HG02840 (cell line): ENCODE measurements at regions not wholly inside any gene's neighbourhood (a gene's known extent, or its start where the extent isn't known, plus 50 kb on each side); places are given as distances from the start of the nearest gene placed in this dataset.

ENCODE experiments used
- ATAC-seq: cut with Tn5 transposase; IDR thresholded peaks from one replicate; pipeline ENCODE4 v1.9.1; 2021; ENCODE audit warnings: mild to moderate bottlenecking, moderate library complexity, moderate number of reproducible peaks; ENCODE audit not compliant: unreplicated experiment, low FRiP score

DNA sequence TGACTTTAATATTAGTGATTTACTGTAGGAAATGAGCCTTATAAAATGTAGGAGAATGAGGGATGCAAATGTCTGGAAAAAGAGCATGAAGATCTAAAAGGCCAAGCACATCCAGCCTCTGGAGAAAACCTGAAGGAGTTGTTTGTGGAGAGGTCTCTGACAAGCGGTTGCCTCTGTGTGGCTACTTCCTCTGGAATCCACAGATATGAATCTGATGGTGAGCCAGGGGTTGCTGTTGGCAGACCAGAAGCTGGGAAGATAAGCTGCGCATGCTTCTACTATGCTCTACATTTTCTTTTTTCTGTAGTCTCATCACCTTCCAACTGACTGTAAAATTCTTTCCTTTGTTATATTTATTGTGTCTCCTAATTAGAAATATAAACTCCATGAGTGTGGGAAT is 248.6 kb downstream of the OLFM3 start:
- no peak for ATAC-seq
